ENCODE measurements at regions not wholly inside any gene's neighbourhood (a gene's known extent, or its start where the extent isn't known, plus 50 kb on each side); places are given as distances from the start of the nearest gene placed in this dataset.
"Not testable (repeated sequence)": the region's sequence is repeated elsewhere in the genome, so short reads cannot be mapped to it uniquely, and the experiment has no call there.

DNA sequence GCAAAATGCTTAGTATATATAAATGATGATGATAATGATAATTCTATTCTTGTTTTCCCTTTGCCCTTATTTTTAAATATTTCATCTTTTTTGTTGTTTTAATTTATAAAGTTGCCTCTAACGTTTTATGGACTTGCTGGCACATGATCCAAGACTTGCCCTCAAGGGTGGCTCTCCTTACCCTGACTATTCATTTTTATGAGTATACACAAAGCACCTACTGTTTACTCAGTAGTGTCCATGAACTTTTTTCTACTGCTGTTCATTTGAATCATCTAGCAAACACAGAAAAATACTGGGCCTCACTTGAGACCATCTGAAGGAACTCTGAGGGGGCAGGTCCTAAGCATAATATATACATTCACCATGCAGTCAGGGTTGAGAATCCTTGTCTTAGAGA is 276.2 kb downstream of the AACS start:
- Mint-ChIP-seq H3K4me1 (no peaks in the 10 kb centered on the region), H3K36me3 (no peaks in the 10 kb centered on the region), H3K27ac (no peak overlapping the region), H3K9me3 (peaks cover 0 to 1% (median 0%) of the 10 kb centered on the region in 7 donors), H3K4me3 (no peak overlapping the region), H3K27me3 (peaks cover 9% of the 10 kb centered on the region)
- Histone ChIP-seq H3K36me3 (ENCODE audit: control insufficient read depth, insufficient read depth, low read length) (no peaks in the 10 kb centered on the region), H3K9me3 (ENCODE audit: control insufficient read depth in 2 of 2, low read length in 2 of 2) (no peaks in the 10 kb centered on the region), H3K4me3 (ENCODE audit: low read depth, low read length) (no peak overlapping the region), H3K4me1 (ENCODE audit: control insufficient read depth, insufficient read depth, low read length, poor library complexity, severe bottlenecking) (no peaks in the 10 kb centered on the region), H3K27me3 (ENCODE audit: control insufficient read depth, insufficient read depth, low read length) (peaks cover 4% of the 10 kb centered on the region), H3K27ac (ENCODE audit: insufficient read depth, low read length, poor library complexity, severe bottlenecking) (no peak overlapping the region)
- DNase-seq, result no peak
- no peak for ATAC-seq (ENCODE audit: low read depth in 2 of 2)

DNA sequence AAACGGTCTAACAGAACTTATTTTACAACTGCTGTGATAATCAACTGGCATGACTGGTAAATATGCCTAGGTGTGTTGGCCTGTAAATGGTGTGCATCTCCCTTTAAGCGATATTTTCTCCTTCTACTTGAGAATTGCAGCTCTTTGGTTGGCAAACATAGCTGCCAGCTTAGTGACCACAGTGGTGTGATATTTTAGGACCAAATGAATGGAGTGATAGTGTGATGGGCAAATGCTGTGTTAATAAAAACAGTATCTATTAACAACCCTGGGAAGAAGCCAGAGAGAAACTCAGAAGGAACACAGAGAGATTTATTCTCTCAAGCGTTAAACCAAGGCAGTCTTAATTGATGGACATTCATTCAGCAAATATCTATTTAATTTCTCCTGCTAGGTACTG is 278.4 kb downstream of the AACS start:
- Histone ChIP-seq H3K4me3 (ENCODE audit: low read depth, low read length) (no peak overlapping the region), H3K9me3 (ENCODE audit: control insufficient read depth in 2 of 2, low read length in 2 of 2) (no peaks in the 10 kb centered on the region), H3K27ac (ENCODE audit: insufficient read depth, low read length, poor library complexity, severe bottlenecking) (no peak overlapping the region), H3K27me3 (ENCODE audit: control insufficient read depth, insufficient read depth, low read length) (peaks cover 5% of the 10 kb centered on the region), H3K4me1 (ENCODE audit: control insufficient read depth, insufficient read depth, low read length, poor library complexity, severe bottlenecking) (no peaks in the 10 kb centered on the region), H3K36me3 (ENCODE audit: control insufficient read depth, insufficient read depth, low read length) (no peaks in the 10 kb centered on the region)
- Mint-ChIP-seq H3K4me3 (no peak overlapping the region), H3K36me3 (no peaks in the 10 kb centered on the region), H3K4me1 (no peaks in the 10 kb centered on the region), H3K9me3 (peaks cover 0 to 1% (median 0%) of the 10 kb centered on the region in 7 donors), H3K27me3 (peaks cover 5% of the 10 kb centered on the region), H3K27ac (no peak overlapping the region)
- ATAC-seq (ENCODE audit: low read depth in 2 of 2) (no peak), DNase-seq (no peak)

DNA sequence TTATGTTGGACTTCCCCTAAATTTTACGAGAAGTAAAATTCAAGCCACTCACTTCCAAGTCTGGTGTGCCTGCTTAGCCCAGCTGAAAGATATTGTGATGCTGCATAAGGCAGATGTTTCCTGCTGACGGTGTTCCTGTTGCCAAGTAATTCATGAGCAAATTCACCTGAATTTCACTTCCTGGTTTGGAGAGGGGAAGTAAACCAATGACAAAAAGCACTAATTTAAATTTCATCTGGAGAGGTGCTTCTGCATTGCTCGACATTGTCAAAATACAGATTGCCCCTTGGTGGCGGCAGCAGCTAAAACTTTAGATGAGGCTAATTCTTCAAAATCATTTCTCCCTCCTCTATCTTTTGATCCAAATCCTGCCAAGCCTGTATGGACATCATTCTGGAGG is 281.1 kb downstream of the AACS start:
- no peak overlapping the region for H3K4me3 ChIP-seq (ENCODE audit: low read depth, low read length)
- H3K4me1 ChIP-seq (ENCODE audit: control insufficient read depth, insufficient read depth, low read length, poor library complexity, severe bottlenecking), result no peaks in the 10 kb centered on the region
- H3K9me3 ChIP-seq (ENCODE audit: control insufficient read depth in 2 of 2, low read length in 2 of 2), result no peaks in the 10 kb centered on the region
- H3K27ac ChIP-seq (ENCODE audit: insufficient read depth, low read length, poor library complexity, severe bottlenecking), result no peak overlapping the region
- ATAC-seq (ENCODE audit: low read depth in 2 of 2), result no peak
- peaks cover 0 to 1% (median 0%) of the 10 kb centered on the region in 7 donors for H3K9me3 Mint-ChIP-seq
- H3K36me3 Mint-ChIP-seq, result no peaks in the 10 kb centered on the region
- H3K27me3 Mint-ChIP-seq, result peaks cover 5% of the 10 kb centered on the region
- no peaks in the 10 kb centered on the region for H3K36me3 ChIP-seq (ENCODE audit: control insufficient read depth, insufficient read depth, low read length)
- H3K4me1 Mint-ChIP-seq, result no peaks in the 10 kb centered on the region
- DNase-seq, result no peak
- no peak overlapping the region for H3K27ac Mint-ChIP-seq
- H3K4me3 Mint-ChIP-seq, result no peak overlapping the region
- H3K27me3 ChIP-seq (ENCODE audit: control insufficient read depth, insufficient read depth, low read length), result peaks cover 6% of the 10 kb centered on the region

DNA sequence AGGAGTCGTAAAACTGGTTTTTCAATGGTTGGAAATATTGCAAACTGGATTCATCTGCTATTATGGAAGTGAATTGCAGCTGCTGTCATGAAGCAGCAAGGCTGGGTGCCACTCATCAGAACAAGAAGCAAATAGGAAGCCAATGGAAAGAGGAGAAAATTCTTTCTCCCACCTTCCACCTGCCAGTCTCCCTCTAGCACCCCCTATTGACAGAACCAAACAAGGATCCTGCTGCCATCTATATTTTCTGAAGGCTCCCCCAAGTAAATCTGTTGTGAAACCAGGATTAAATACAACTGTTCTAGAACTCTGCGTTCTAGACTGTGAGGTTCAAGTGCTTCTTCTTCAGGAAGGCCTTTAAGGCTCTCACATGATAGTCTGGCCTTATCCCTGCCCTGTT is 286.6 kb downstream of the AACS start:
- no peak overlapping the region for H3K4me3 ChIP-seq (ENCODE audit: low read depth, low read length)
- ATAC-seq (ENCODE audit: low read depth in 2 of 2) (no peak), DNase-seq (no peak)
- Mint-ChIP-seq H3K27ac (no peak overlapping the region), H3K27me3 (no peaks in the 10 kb centered on the region), H3K36me3 (no peaks in the 10 kb centered on the region), H3K4me3 (no peak overlapping the region), H3K9me3 (peaks cover 0 to 2% (median 0%) of the 10 kb centered on the region in 7 donors), H3K4me1 (no peaks in the 10 kb centered on the region)
- H3K9me3 ChIP-seq (ENCODE audit: control insufficient read depth in 2 of 2, low read length in 2 of 2), result no peaks in the 10 kb centered on the region
- H3K4me1 ChIP-seq (ENCODE audit: control insufficient read depth, insufficient read depth, low read length, poor library complexity, severe bottlenecking), result no peaks in the 10 kb centered on the region
- H3K27me3 ChIP-seq (ENCODE audit: control insufficient read depth, insufficient read depth, low read length), result peaks cover 2% of the 10 kb centered on the region
- H3K36me3 ChIP-seq (ENCODE audit: control insufficient read depth, insufficient read depth, low read length), result no peaks in the 10 kb centered on the region
- H3K27ac ChIP-seq (ENCODE audit: insufficient read depth, low read length, poor library complexity, severe bottlenecking), result no peak overlapping the region

DNA sequence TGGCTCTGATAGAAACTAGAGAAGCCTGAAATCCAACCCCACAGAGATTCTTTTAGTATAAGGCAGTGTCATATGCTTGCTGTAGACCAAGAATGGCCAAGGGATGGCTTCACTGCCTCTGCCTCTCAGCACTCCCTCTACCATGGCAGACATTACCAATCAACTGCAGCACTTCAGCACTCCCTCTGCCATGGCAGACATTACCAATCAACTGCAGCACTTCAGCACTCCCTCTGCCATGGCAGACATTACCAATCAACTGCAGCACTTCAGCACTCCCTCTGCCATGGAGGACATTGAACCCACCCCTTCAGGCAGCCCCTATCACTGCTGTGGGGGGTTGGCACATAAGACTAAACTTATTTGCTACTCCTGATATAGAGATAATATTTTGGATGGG is 287.8 kb downstream of the AACS start:
- not testable (repeated sequence) for H3K9me3 Mint-ChIP-seq; H3K36me3 ChIP-seq (ENCODE audit: control insufficient read depth, insufficient read depth, low read length); H3K4me1 Mint-ChIP-seq; DNase-seq; H3K27me3 ChIP-seq (ENCODE audit: control insufficient read depth, insufficient read depth, low read length); H3K36me3 Mint-ChIP-seq; H3K4me3 ChIP-seq (ENCODE audit: low read depth, low read length); H3K9me3 ChIP-seq (ENCODE audit: control insufficient read depth in 2 of 2, low read length in 2 of 2); H3K27ac Mint-ChIP-seq; H3K27ac ChIP-seq (ENCODE audit: insufficient read depth, low read length, poor library complexity, severe bottlenecking); H3K4me1 ChIP-seq (ENCODE audit: control insufficient read depth, insufficient read depth, low read length, poor library complexity, severe bottlenecking); H3K27me3 Mint-ChIP-seq; ATAC-seq (ENCODE audit: low read depth in 2 of 2); H3K4me3 Mint-ChIP-seq

DNA sequence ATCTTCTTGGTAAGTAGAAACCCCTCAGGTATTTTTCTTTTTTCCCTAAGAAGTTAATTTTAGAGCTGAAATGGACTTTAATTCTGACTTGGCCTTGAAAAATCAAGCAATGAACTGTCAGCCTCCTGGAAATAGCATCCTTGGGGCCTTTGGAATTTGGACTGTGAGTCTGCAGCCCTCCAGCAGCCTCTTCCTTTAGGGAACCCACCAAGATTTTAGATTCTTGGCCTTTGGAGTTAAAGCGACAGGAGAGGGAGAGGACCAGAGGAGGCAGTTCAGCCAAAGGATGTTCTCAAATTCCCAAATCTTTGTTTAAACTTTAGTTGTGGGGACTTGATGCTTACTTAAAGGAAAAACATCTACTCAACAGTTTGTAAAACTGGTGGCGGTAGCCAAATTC is 288.6 kb downstream of the AACS start:
- DNase-seq, result no peak
- Histone ChIP-seq H3K9me3 (ENCODE audit: control insufficient read depth in 2 of 2, low read length in 2 of 2) (no peaks in the 10 kb centered on the region), H3K27ac (ENCODE audit: insufficient read depth, low read length, poor library complexity, severe bottlenecking) (no peak overlapping the region), H3K36me3 (ENCODE audit: control insufficient read depth, insufficient read depth, low read length) (no peaks in the 10 kb centered on the region), H3K4me3 (ENCODE audit: low read depth, low read length) (no peak overlapping the region), H3K27me3 (ENCODE audit: control insufficient read depth, insufficient read depth, low read length) (no peaks in the 10 kb centered on the region), H3K4me1 (ENCODE audit: control insufficient read depth, insufficient read depth, low read length, poor library complexity, severe bottlenecking) (no peaks in the 10 kb centered on the region)
- Mint-ChIP-seq H3K36me3 (no peaks in the 10 kb centered on the region), H3K27me3 (no peaks in the 10 kb centered on the region), H3K4me1 (no peaks in the 10 kb centered on the region), H3K4me3 (no peak overlapping the region), H3K27ac (no peak overlapping the region), H3K9me3 (peaks cover 0 to 2% (median 0%) of the 10 kb centered on the region in 7 donors)
- ATAC-seq (ENCODE audit: low read depth in 2 of 2), result no peak

DNA sequence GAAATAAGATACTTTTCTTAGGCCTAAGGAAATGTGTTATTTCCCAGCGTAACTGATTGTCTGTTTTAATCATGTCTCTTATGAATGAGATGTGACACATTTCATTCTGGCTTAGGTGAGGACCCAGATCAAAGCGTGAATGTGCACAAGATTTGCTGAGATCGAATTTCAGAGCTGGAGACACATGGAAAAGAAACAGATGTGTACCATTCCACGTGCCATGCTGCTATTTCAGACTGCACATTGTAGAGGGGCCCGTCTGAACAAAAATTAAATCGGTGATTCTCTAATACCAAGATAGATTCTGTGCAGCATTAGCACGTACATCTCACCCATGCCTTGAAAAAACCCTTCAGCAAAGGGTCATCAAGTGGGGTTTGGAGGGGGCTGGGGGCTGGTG is 290.4 kb downstream of the AACS start:
- no peaks in the 10 kb centered on the region for H3K36me3 Mint-ChIP-seq
- H3K27me3 Mint-ChIP-seq, result no peaks in the 10 kb centered on the region
- Histone ChIP-seq H3K27me3 (ENCODE audit: control insufficient read depth, insufficient read depth, low read length) (no peaks in the 10 kb centered on the region), H3K9me3 (ENCODE audit: control insufficient read depth in 2 of 2, low read length in 2 of 2) (no peaks in the 10 kb centered on the region), H3K4me3 (ENCODE audit: low read depth, low read length) (no peak overlapping the region), H3K27ac (ENCODE audit: insufficient read depth, low read length, poor library complexity, severe bottlenecking) (no peak overlapping the region), H3K36me3 (ENCODE audit: control insufficient read depth, insufficient read depth, low read length) (no peaks in the 10 kb centered on the region), H3K4me1 (ENCODE audit: control insufficient read depth, insufficient read depth, low read length, poor library complexity, severe bottlenecking) (no peaks in the 10 kb centered on the region)
- no peaks in the 10 kb centered on the region for H3K4me1 Mint-ChIP-seq
- no peak overlapping the region for H3K4me3 Mint-ChIP-seq
- ATAC-seq (ENCODE audit: low read depth in 2 of 2) (no peak), DNase-seq (no peak)
- H3K27ac Mint-ChIP-seq, result no peak overlapping the region
- H3K9me3 Mint-ChIP-seq, result peaks cover 0 to 2% (median 0%) of the 10 kb centered on the region in 7 donors

DNA sequence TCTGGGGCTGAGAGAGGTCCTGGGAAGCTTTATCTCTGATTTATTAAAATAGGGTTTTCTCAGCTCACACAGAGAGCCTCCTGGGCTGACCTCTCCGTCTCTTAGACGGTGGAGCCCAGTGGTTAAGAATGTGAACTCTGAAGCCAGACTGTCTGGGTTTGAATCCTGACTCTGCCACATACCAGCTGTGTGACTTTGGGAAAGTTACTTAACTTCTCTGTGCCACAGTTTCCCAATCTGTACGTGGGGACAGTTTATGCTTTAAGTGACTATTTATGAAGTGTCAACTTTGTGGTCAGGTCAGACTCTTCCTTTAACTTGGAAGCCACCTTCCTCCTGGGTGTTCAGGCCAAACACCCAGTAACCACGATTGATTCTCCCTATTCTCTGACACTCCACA is 290.9 kb downstream of the AACS start:
- H3K4me1 Mint-ChIP-seq, result no peaks in the 10 kb centered on the region
- Histone ChIP-seq H3K27ac (ENCODE audit: insufficient read depth, low read length, poor library complexity, severe bottlenecking) (no peak overlapping the region), H3K4me1 (ENCODE audit: control insufficient read depth, insufficient read depth, low read length, poor library complexity, severe bottlenecking) (no peaks in the 10 kb centered on the region), H3K4me3 (ENCODE audit: low read depth, low read length) (no peak overlapping the region), H3K36me3 (ENCODE audit: control insufficient read depth, insufficient read depth, low read length) (no peaks in the 10 kb centered on the region), H3K9me3 (ENCODE audit: control insufficient read depth in 2 of 2, low read length in 2 of 2) (no peaks in the 10 kb centered on the region), H3K27me3 (ENCODE audit: control insufficient read depth, insufficient read depth, low read length) (no peaks in the 10 kb centered on the region)
- no peak overlapping the region for H3K27ac Mint-ChIP-seq
- no peak for ATAC-seq (ENCODE audit: low read depth in 2 of 2)
- H3K36me3 Mint-ChIP-seq, result no peaks in the 10 kb centered on the region
- no peak overlapping the region for H3K4me3 Mint-ChIP-seq
- H3K27me3 Mint-ChIP-seq, result no peaks in the 10 kb centered on the region
- no peak for DNase-seq
- H3K9me3 Mint-ChIP-seq, result peaks cover 0 to 2% (median 0%) of the 10 kb centered on the region in 7 donors
